ACC112 (cell line): ENCODE measurements at regions not wholly inside any gene's neighbourhood (a gene's known extent, or its start where the extent isn't known, plus 50 kb on each side); places are given as distances from the start of the nearest gene placed in this dataset.

Experiments used
- H2AFZ ChIP-seq: fragments of 200-600 bp; sonication (generic); one replicate; pipeline ENCODE4 v1.6.0; 2017; ENCODE audit warnings: antibody characterized with exemption, low read length; ENCODE audit not compliant: unreplicated experiment
- H3K27ac ChIP-seq: fragments of 200-600 bp; sonication (generic); 2 replicates; pipeline ENCODE4 v1.5.1; 2014; ENCODE audit warnings: low read depth, mild to moderate bottlenecking, antibody characterized with exemption, low read length, moderate library complexity
- H3K27me3 ChIP-seq: fragments of 200-600 bp; sonication (generic); 2 replicates; pipeline ENCODE4 v1.6.1; 2014; ENCODE audit warnings: mild to moderate bottlenecking, antibody characterized with exemption, low read length, moderate library complexity, mixed read lengths; ENCODE audit not compliant: insufficient read depth
- H3K36me3 ChIP-seq: fragments of 200-600 bp; sonication (generic); 2 replicates; pipeline ENCODE4 v1.6.1; 2016; ENCODE audit warnings: mild to moderate bottlenecking, antibody characterized with exemption, low read length, moderate library complexity, mixed read lengths; ENCODE audit not compliant: insufficient read depth
- H3K4me1 ChIP-seq: fragments of 200-600 bp; sonication (generic); one replicate; pipeline ENCODE4 v1.6.1; 2016; ENCODE audit warnings: low read length, mixed read lengths; ENCODE audit not compliant: insufficient read depth, unreplicated experiment, control insufficient read depth
- H3K4me3 ChIP-seq: fragments of 200-600 bp; sonication (generic); 2 replicates; pipeline ENCODE4 v1.5.1; 2014; ENCODE audit warnings: mild to moderate bottlenecking, low read depth, low read length
- H3K79me2 ChIP-seq: fragments of 200-600 bp; sonication (generic); one replicate; pipeline ENCODE4 v1.6.0; 2016; ENCODE audit warnings: low read length; ENCODE audit not compliant: control insufficient read depth, unreplicated experiment, insufficient read depth

GRCh38 chr18:40670668-40671375 lies 1284.2 kb upstream of the PIK3C3 start:
- H3K4me3 ChIP-seq, result no peak overlapping the region
- no peaks in the 10 kb centered on the region for H3K4me1 ChIP-seq
- H3K79me2 ChIP-seq, result no peaks in the 10 kb centered on the region
- no peak overlapping the region for H2AFZ ChIP-seq
- no peak overlapping the region for H3K27ac ChIP-seq
- no peaks in the 10 kb centered on the region for H3K27me3 ChIP-seq
- no peaks in the 10 kb centered on the region for H3K36me3 ChIP-seq

- Histone ChIP-seq H2AFZ (no peak overlapping the region), H3K27me3 (no peaks in the 10 kb centered on the region), H3K79me2 (no peaks in the 10 kb centered on the region), H3K36me3 (no peaks in the 10 kb centered on the region), H3K4me1 (no peaks in the 10 kb centered on the region), H3K4me3 (no peak overlapping the region), H3K27ac (no peak overlapping the region)
Measured at GRCh38 chr18:40662898-40663437, 1292.1 kb upstream of the PIK3C3 start.

GRCh38 chr18:40653682-40654081 lies 1301.4 kb upstream of the PIK3C3 start:
- H3K4me3 ChIP-seq, result no peak overlapping the region
- H3K27ac ChIP-seq, result no peak overlapping the region
- no peaks in the 10 kb centered on the region for H3K4me1 ChIP-seq
- H2AFZ ChIP-seq, result no peak overlapping the region
- no peaks in the 10 kb centered on the region for H3K36me3 ChIP-seq
- H3K79me2 ChIP-seq, result no peaks in the 10 kb centered on the region
- peaks cover 4% of the 10 kb centered on the region; the same call in 1 of the 2 replicates for H3K27me3 ChIP-seq

GRCh38 chr18:40652321-40652720 lies 1302.7 kb upstream of the PIK3C3 start:
- H3K36me3 ChIP-seq, result no peaks in the 10 kb centered on the region
- H3K27ac ChIP-seq, result no peak overlapping the region
- H3K27me3 ChIP-seq, result peaks cover 4% of the 10 kb centered on the region; the same call in 1 of the 2 replicates
- no peaks in the 10 kb centered on the region for H3K79me2 ChIP-seq
- no peak overlapping the region for H2AFZ ChIP-seq
- H3K4me3 ChIP-seq, result no peak overlapping the region
- H3K4me1 ChIP-seq, result no peaks in the 10 kb centered on the region

GRCh38 chr18:40651163-40651562 lies 1303.9 kb upstream of the PIK3C3 start:
- Histone ChIP-seq H3K27ac (no peak overlapping the region), H3K79me2 (no peaks in the 10 kb centered on the region), H2AFZ (no peak overlapping the region), H3K27me3 (peaks cover 4% of the 10 kb centered on the region; the same call in 1 of the 2 replicates), H3K4me3 (no peak overlapping the region), H3K36me3 (no peaks in the 10 kb centered on the region), H3K4me1 (no peaks in the 10 kb centered on the region)

GRCh38 chr18:40642692-40643229 lies 1312.3 kb upstream of the PIK3C3 start:
- H2AFZ ChIP-seq, result no peak overlapping the region
- no peaks in the 10 kb centered on the region for H3K27me3 ChIP-seq
- H3K79me2 ChIP-seq, result no peaks in the 10 kb centered on the region
- no peak overlapping the region for H3K4me3 ChIP-seq
- no peak overlapping the region for H3K27ac ChIP-seq
- H3K36me3 ChIP-seq, result no peaks in the 10 kb centered on the region
- no peaks in the 10 kb centered on the region for H3K4me1 ChIP-seq

GRCh38 chr18:40631319-40631718 lies 1323.7 kb upstream of the PIK3C3 start:
- Histone ChIP-seq H3K4me1 (no peaks in the 10 kb centered on the region), H3K27ac (no peak overlapping the region), H3K79me2 (no peaks in the 10 kb centered on the region), H3K4me3 (no peak overlapping the region), H3K27me3 (peaks cover 3% of the 10 kb centered on the region; the same call in 1 of the 2 replicates), H2AFZ (no peak overlapping the region), H3K36me3 (no peaks in the 10 kb centered on the region)

- Histone ChIP-seq H3K27me3 (peaks cover 3% of the 10 kb centered on the region; the same call in 1 of the 2 replicates), H3K4me3 (no peak overlapping the region), H2AFZ (no peak overlapping the region)
Measured at GRCh38 chr18:40630496-40630895, 1324.5 kb upstream of the PIK3C3 start.

GRCh38 chr18:40624959-40625358 lies 1330.1 kb upstream of the PIK3C3 start:
- Histone ChIP-seq H3K27me3 (peaks cover 3% of the 10 kb centered on the region), H2AFZ (no peak overlapping the region), H3K27ac (no peak overlapping the region), H3K4me3 (no peak overlapping the region), H3K79me2 (no peaks in the 10 kb centered on the region), H3K4me1 (no peaks in the 10 kb centered on the region), H3K36me3 (no peaks in the 10 kb centered on the region)

More at GRCh38 chr18:40630496-40630895, 1324.5 kb upstream of the PIK3C3 start:
- H3K79me2 ChIP-seq, result no peaks in the 10 kb centered on the region
- H3K27ac ChIP-seq, result no peak overlapping the region
- no peaks in the 10 kb centered on the region for H3K4me1 ChIP-seq
- H3K36me3 ChIP-seq, result no peaks in the 10 kb centered on the region

GRCh38 chr18:40613721-40614120 lies 1341.3 kb upstream of the PIK3C3 start:
- Histone ChIP-seq H3K4me3 (no peak overlapping the region), H3K27me3 (peaks cover 2% of the 10 kb centered on the region; the same call in 1 of the 2 replicates), H2AFZ (no peak overlapping the region), H3K36me3 (no peaks in the 10 kb centered on the region), H3K27ac (no peak overlapping the region), H3K79me2 (no peaks in the 10 kb centered on the region), H3K4me1 (no peaks in the 10 kb centered on the region)

GRCh38 chr18:40612356-40612755 lies 1342.7 kb upstream of the PIK3C3 start:
- H3K79me2 ChIP-seq, result no peaks in the 10 kb centered on the region
- H3K27me3 ChIP-seq, result peaks cover 10% of the 10 kb centered on the region; the same call in 1 of the 2 replicates
- no peaks in the 10 kb centered on the region for H3K36me3 ChIP-seq
- H3K4me1 ChIP-seq, result no peaks in the 10 kb centered on the region
- H3K4me3 ChIP-seq, result no peak overlapping the region
- no peak overlapping the region for H2AFZ ChIP-seq
- H3K27ac ChIP-seq, result no peak overlapping the region
